GM12878 (cell line): ENCODE measurements at regions not wholly inside any gene's neighbourhood (a gene's known extent, or its start where the extent isn't known, plus 50 kb on each side); places are given as distances from the start of the nearest gene placed in this dataset.

ENCODE experiments used
- ATAC-seq: fragments of 200-7000 bp; cut with Tn5 transposase; 3 replicates; pipeline ENCODE4 v1.9.1; 2020; ENCODE audit warnings: mild to moderate bottlenecking, moderate library complexity
- BruUV-seq: library from RNA; stranded (reverse); fragments of 400-500 nt; replicated peaks from 2 replicates; lab custom pipeline; 2021; lab: Mats Ljungman, UMichigan
- CTCF ChIA-PET: fragments of 300-600 bp; sonication (Branson Sonifier 250); formaldehyde crosslinking; extraction: SDS; loops from one replicate; lab custom pipeline; 2021; ENCODE audit warnings: inconsistent platforms; lab: Yijun Ruan, JAX
- POLR2A ChIA-PET: fragments of 350-600 bp; formaldehyde crosslinking; extraction: SDS; loops from one replicate; lab custom pipeline; 2021; ENCODE audit warnings: inconsistent platforms; lab: Charles Lee
- RAD21 ChIA-PET: fragments of 300-600 bp; sonication (Branson Sonifier 250); formaldehyde crosslinking; loops from one replicate; lab custom pipeline; 2023; ENCODE audit warnings: antibody characterized with exemption; ENCODE audit not compliant: unreplicated experiment; lab: Charles Lee
- SMC1A ChIA-PET: fragments of 300-600 bp; sonication (Branson Sonifier 250); formaldehyde crosslinking; loops from one replicate; lab custom pipeline; 2023; ENCODE audit not compliant: unreplicated experiment, uncharacterized antibody; lab: Charles Lee
- DNase-seq: peaks from one replicate; pipeline ENCODE4 v3.0.0-alpha.2; 2011; ENCODE audit warnings: low read depth, low spot score
- FAIRE-seq: peaks from 3 replicates; lab custom pipeline; 2011; peaks lifted over from hg19 to GRCh38; lab: Jason Lieb, UNC
- H2AFZ ChIP-seq: 2 replicates; pipeline ENCODE4 v1.6.0; 2011; ENCODE audit warnings: low read depth, low read length, control low read depth; ENCODE audit not compliant: control insufficient read depth
- H3K27ac ChIP-seq: 2 replicates; pipeline ENCODE4 v1.5.1; 2011; ENCODE audit warnings: control low read depth; ENCODE audit not compliant: control insufficient read depth, insufficient read depth
- H3K27me3 ChIP-seq, 2 experiments: replicated peaks in 1 of 2; 2 replicates each; pipeline versions ENCODE4 v1.6.0 to v1.6.1; 2011; ENCODE audit warnings: low read length in 1 of 2; ENCODE audit not compliant: control insufficient read depth in 2 of 2, insufficient read depth in 2 of 2
- H3K36me3 ChIP-seq, 2 experiments: 2 replicates each; pipeline ENCODE4 v1.5.1; 2011; ENCODE audit warnings: low read length in 1 of 2; ENCODE audit not compliant: control insufficient read depth in 2 of 2, insufficient read depth in 2 of 2
- H3K4me1 ChIP-seq: 2 replicates; pipeline ENCODE4 v1.6.1; 2011; ENCODE audit warnings: mild to moderate bottlenecking, low read length, moderate library complexity, mixed read lengths; ENCODE audit not compliant: control insufficient read depth, insufficient read depth
- H3K4me2 ChIP-seq: 2 replicates; pipeline ENCODE4 v1.6.0; 2011; ENCODE audit warnings: control low read depth; ENCODE audit not compliant: control insufficient read depth, insufficient read depth
- H3K4me3 ChIP-seq: fragments of 200-600 bp; sonication (generic); 2 replicates; pipeline ENCODE4 v1.5.1; 2016
- H3K79me2 ChIP-seq: 2 replicates; pipeline ENCODE4 v1.6.0; 2011; ENCODE audit warnings: low read length; ENCODE audit not compliant: control insufficient read depth, insufficient read depth
- H3K9ac ChIP-seq: 2 replicates; pipeline ENCODE4 v1.8.0; 2011; ENCODE audit warnings: low read length, control low read depth, mixed read lengths; ENCODE audit not compliant: control insufficient read depth, insufficient read depth
- H3K9me3 ChIP-seq: replicated peaks from 3 replicates; pipeline ENCODE4 v1.5.1; 2011; ENCODE audit warnings: mild to moderate bottlenecking, low read length; ENCODE audit not compliant: control insufficient read depth, insufficient read depth
- H4K20me1 ChIP-seq: 2 replicates; pipeline ENCODE4 v1.6.0; 2011; ENCODE audit not compliant: control insufficient read depth, insufficient read depth
- CBFB ChIP-seq: IDR thresholded peaks from 2 replicates; pipeline ENCODE4 v1.6.1; 2016; ENCODE audit warnings: antibody characterized with exemption, low read depth
- FOS ChIP-seq: IDR thresholded peaks from 3 replicates; pipeline ENCODE4 v1.6.1; 2011; ENCODE audit warnings: borderline replicate concordance; ENCODE audit not compliant: insufficient read length; ENCODE audit errors: extremely low read depth
- HDAC6 ChIP-seq: fragments of 200-600 bp; sonication (generic); IDR thresholded peaks from one replicate; pipeline ENCODE4 v1.8.0; 2017; ENCODE audit warnings: antibody characterized with exemption; ENCODE audit not compliant: unreplicated experiment
- POLR2AphosphoS5 ChIP-seq: IDR thresholded peaks from 2 replicates; pipeline ENCODE4 v1.6.1; 2011; ENCODE audit warnings: mild to moderate bottlenecking, low read length, inconsistent platforms
- RAD21 ChIP-seq: IDR thresholded peaks from 2 replicates; pipeline ENCODE4 v1.6.1; 2011; ENCODE audit warnings: mild to moderate bottlenecking, low read depth, low read length, moderate library complexity; ENCODE audit not compliant: insufficient read depth
- RAD51 ChIP-seq: fragments of 450-650 bp; IDR thresholded peaks from 2 replicates; pipeline ENCODE4 v1.6.1; 2016; ENCODE audit warnings: moderate library complexity, mild to moderate bottlenecking, inconsistent platforms
- SIN3A ChIP-seq: IDR thresholded peaks from 2 replicates; pipeline ENCODE4 v1.6.1; 2012; ENCODE audit warnings: low read depth, low read length, improper control_type of control experiment
- SIX5 ChIP-seq: IDR thresholded peaks from 2 replicates; pipeline ENCODE4 v1.6.1; 2011; ENCODE audit warnings: mild to moderate bottlenecking, low read depth, low read length, moderate library complexity; ENCODE audit not compliant: severe bottlenecking
- TCF3 ChIP-seq: IDR thresholded peaks from 2 replicates; pipeline ENCODE4 v1.6.1; 2012; ENCODE audit warnings: low read depth, mild to moderate bottlenecking, low read length, borderline replicate concordance; ENCODE audit not compliant: insufficient read depth
- ZNF384 ChIP-seq: IDR thresholded peaks from 2 replicates; pipeline ENCODE4 v1.6.1; 2012; ENCODE audit warnings: low read depth, mild to moderate bottlenecking, low read length, improper control_type of control experiment, borderline replicate concordance
- WGBS: methylation state at CpG from one replicate; pipeline ENCODE4 v1.1.6; 2016; ENCODE audit warnings: low lambda C conversion rate; ENCODE audit not compliant: insufficient replicate concordance, insufficient coverage; ENCODE audit errors: missing lambda C conversion rate; 5-methylcytosine and 5-hydroxymethylcytosine counted together
- in situ Hi-C: fragments of 300-500 bp; cut with MboI; formaldehyde crosslinking; loops from 9 replicates; pipeline ENCODE4 v1.14.3; 2018; ENCODE audit warnings: mixed read lengths
- intact Hi-C: fragments of 100-400 bp; cut with micrococcal nuclease; formaldehyde crosslinking; loops from one replicate; pipeline ENCODE4 v1.14.2; 2022; ENCODE audit not compliant: unreplicated experiment
- TF ChIP-seq, protein P1 (sequence below): fragments of 450-650 bp; IDR thresholded peaks from 2 replicates; pipeline ENCODE4 v1.6.1; 2017; ENCODE audit warnings: mild to moderate bottlenecking, moderate library complexity
- TF ChIP-seq, protein P2 (sequence below): fragments of 450-650 bp; IDR thresholded peaks from 2 replicates; pipeline ENCODE4 v1.6.1; 2017; ENCODE audit warnings: mild to moderate bottlenecking
- TF ChIP-seq, protein P3 (sequence below): IDR thresholded peaks from 2 replicates; pipeline ENCODE4 v1.6.1; 2012; ENCODE audit warnings: low read depth, low read length, improper control_type of control experiment
- TF ChIP-seq, protein P4 (sequence below): IDR thresholded peaks from 2 replicates; pipeline ENCODE4 v1.6.1; 2012; ENCODE audit warnings: low read depth, low read length, improper control_type of control experiment
- TF ChIP-seq, protein P5 (sequence below): IDR thresholded peaks from 2 replicates; pipeline ENCODE4 v1.6.1; 2012; ENCODE audit warnings: low read length, inconsistent platforms

DNA sequence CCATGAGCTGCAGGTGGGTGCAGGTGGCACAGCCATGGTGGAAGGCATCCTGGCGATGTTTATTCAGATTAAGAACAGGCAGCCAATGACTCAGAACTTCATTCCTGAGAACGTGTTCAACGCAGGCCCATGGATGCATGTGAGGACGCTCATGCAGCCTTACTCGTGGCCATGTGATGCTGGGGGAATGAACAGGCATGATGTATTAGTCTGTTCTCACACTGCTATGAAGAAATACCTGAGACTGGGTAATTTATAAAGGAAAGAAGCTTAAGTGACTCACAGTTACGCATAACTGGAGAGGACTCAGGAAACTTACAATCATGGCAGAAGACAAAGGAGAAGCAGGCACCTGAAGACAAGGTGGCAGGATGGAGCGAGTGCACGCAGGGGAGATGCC lies 146.6 kb downstream of the RNASET2 start:
- H3K4me1 ChIP-seq = no peaks in the 10 kb centered on the region
- in situ Hi-C loops (no loop called here), intact Hi-C loops (no loop called here)
- FAIRE-seq (no peak), ATAC-seq (no peak), DNase-seq (no peak)
- no peak overlapping the region for H3K9ac ChIP-seq
- CTCF ChIA-PET = no interaction called here
- no peak overlapping the region for H3K27ac ChIP-seq
- no peak overlapping the region for H2AFZ ChIP-seq
- SMC1A ChIA-PET = no interaction called here
- POLR2A ChIA-PET = no interaction called here
- RAD21 ChIA-PET = no interaction called here
- WGBS = 35% methylated on average over 8 of the region's 8 CpGs
- peaks cover 4% of the 10 kb centered on the region; the same call in 2 of the 3 replicates for H3K9me3 ChIP-seq
- no peak overlapping the region for H3K4me3 ChIP-seq
- no peaks in the 10 kb centered on the region for H3K79me2 ChIP-seq
- no peaks in the 10 kb centered on the region for H3K36me3 ChIP-seq
- no TSS peak for BruUV-seq
- no peak overlapping the region for H3K4me2 ChIP-seq
- H4K20me1 ChIP-seq = no peaks in the 10 kb centered on the region
- H3K27me3 ChIP-seq = no peaks in the 10 kb centered on the region
- TF ChIP-seq HDAC6 (no peak), SIX5 (no peak), POLR2AphosphoS5 (no peak), FOS (no peak), RAD51 (no peak), RAD21 (no peak), ZNF384 (no peak), TCF3 (no peak), SIN3A (no peak), CBFB (no peak)
- TF ChIP-seq, protein P1, sequence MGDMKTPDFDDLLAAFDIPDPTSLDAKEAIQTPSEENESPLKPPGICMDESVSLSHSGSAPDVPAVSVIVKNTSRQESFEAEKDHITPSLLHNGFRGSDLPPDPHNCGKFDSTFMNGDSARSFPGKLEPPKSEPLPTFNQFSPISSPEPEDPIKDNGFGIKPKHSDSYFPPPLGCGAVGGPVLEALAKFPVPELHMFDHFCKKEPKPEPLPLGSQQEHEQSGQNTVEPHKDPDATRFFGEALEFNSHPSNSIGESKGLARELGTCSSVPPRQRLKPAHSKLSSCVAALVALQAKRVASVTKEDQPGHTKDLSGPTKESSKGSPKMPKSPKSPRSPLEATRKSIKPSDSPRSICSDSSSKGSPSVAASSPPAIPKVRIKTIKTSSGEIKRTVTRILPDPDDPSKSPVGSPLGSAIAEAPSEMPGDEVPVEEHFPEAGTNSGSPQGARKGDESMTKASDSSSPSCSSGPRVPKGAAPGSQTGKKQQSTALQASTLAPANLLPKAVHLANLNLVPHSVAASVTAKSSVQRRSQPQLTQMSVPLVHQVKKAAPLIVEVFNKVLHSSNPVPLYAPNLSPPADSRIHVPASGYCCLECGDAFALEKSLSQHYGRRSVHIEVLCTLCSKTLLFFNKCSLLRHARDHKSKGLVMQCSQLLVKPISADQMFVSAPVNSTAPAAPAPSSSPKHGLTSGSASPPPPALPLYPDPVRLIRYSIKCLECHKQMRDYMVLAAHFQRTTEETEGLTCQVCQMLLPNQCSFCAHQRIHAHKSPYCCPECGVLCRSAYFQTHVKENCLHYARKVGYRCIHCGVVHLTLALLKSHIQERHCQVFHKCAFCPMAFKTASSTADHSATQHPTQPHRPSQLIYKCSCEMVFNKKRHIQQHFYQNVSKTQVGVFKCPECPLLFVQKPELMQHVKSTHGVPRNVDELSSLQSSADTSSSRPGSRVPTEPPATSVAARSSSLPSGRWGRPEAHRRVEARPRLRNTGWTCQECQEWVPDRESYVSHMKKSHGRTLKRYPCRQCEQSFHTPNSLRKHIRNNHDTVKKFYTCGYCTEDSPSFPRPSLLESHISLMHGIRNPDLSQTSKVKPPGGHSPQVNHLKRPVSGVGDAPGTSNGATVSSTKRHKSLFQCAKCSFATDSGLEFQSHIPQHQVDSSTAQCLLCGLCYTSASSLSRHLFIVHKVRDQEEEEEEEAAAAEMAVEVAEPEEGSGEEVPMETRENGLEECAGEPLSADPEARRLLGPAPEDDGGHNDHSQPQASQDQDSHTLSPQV = no peak
- TF ChIP-seq, protein P2, sequence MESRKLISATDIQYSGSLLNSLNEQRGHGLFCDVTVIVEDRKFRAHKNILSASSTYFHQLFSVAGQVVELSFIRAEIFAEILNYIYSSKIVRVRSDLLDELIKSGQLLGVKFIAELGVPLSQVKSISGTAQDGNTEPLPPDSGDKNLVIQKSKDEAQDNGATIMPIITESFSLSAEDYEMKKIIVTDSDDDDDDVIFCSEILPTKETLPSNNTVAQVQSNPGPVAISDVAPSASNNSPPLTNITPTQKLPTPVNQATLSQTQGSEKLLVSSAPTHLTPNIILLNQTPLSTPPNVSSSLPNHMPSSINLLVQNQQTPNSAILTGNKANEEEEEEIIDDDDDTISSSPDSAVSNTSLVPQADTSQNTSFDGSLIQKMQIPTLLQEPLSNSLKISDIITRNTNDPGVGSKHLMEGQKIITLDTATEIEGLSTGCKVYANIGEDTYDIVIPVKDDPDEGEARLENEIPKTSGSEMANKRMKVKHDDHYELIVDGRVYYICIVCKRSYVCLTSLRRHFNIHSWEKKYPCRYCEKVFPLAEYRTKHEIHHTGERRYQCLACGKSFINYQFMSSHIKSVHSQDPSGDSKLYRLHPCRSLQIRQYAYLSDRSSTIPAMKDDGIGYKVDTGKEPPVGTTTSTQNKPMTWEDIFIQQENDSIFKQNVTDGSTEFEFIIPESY = no peak
- TF ChIP-seq, protein P3, sequence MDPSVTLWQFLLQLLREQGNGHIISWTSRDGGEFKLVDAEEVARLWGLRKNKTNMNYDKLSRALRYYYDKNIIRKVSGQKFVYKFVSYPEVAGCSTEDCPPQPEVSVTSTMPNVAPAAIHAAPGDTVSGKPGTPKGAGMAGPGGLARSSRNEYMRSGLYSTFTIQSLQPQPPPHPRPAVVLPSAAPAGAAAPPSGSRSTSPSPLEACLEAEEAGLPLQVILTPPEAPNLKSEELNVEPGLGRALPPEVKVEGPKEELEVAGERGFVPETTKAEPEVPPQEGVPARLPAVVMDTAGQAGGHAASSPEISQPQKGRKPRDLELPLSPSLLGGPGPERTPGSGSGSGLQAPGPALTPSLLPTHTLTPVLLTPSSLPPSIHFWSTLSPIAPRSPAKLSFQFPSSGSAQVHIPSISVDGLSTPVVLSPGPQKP = no peak
- TF ChIP-seq, protein P4, sequence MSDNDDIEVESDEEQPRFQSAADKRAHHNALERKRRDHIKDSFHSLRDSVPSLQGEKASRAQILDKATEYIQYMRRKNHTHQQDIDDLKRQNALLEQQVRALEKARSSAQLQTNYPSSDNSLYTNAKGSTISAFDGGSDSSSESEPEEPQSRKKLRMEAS = no peak
- TF ChIP-seq, protein P5, sequence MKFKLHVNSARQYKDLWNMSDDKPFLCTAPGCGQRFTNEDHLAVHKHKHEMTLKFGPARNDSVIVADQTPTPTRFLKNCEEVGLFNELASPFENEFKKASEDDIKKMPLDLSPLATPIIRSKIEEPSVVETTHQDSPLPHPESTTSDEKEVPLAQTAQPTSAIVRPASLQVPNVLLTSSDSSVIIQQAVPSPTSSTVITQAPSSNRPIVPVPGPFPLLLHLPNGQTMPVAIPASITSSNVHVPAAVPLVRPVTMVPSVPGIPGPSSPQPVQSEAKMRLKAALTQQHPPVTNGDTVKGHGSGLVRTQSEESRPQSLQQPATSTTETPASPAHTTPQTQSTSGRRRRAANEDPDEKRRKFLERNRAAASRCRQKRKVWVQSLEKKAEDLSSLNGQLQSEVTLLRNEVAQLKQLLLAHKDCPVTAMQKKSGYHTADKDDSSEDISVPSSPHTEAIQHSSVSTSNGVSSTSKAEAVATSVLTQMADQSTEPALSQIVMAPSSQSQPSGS = no peak
